GM10266 (cell line): ENCODE measurements at regions not wholly inside any gene's neighbourhood (a gene's known extent, or its start where the extent isn't known, plus 50 kb on each side); places are given as distances from the start of the nearest gene placed in this dataset.

Source experiments
- DNase-seq: peaks from one replicate; pipeline ENCODE4 v3.0.0; 2012; ENCODE audit errors: extremely low spot score
- CTCF ChIP-seq: IDR thresholded peaks from 2 replicates; pipeline ENCODE4 v1.5.1; 2012; ENCODE audit warnings: mild to moderate bottlenecking, low read depth; ENCODE audit not compliant: control insufficient read depth, insufficient read depth; ENCODE audit errors: missing control alignments

- no peak for TF ChIP-seq CTCF
- no peak for DNase-seq
These were observed 235.9 kb upstream of the TYRP1 start for GRCh38 chr9:12457237-12457636.

GRCh38 chr9:12461763-12462460, 231.3 kb upstream of the TYRP1 start:
- TF ChIP-seq CTCF: no peak
- DNase-seq: no peak

GRCh38 chr9:12462861-12463260, 230.3 kb upstream of the TYRP1 start:
- TF ChIP-seq CTCF: no peak
- no peak for DNase-seq

- TF ChIP-seq CTCF: no peak
- no peak for DNase-seq
These were observed 229.5 kb upstream of the TYRP1 start for GRCh38 chr9:12463641-12464040.

GRCh38 chr9:12464400-12464799, 228.8 kb upstream of the TYRP1 start:
- TF ChIP-seq CTCF: no peak
- no peak for DNase-seq

- TF ChIP-seq CTCF: peak; percentile 61
- peak; percentile 5 for DNase-seq
These were observed 228.2 kb upstream of the TYRP1 start for GRCh38 chr9:12464910-12465512.

GRCh38 chr9:12469084-12469483, 224.1 kb upstream of the TYRP1 start:
- TF ChIP-seq CTCF: no peak

More at GRCh38 chr9:12469084-12469483, 224.1 kb upstream of the TYRP1 start:
- no peak for DNase-seq
